ENCODE measurements at regions not wholly inside any gene's neighbourhood (a gene's known extent, or its start where the extent isn't known, plus 50 kb on each side); places are given as distances from the start of the nearest gene placed in this dataset.

- Histone ChIP-seq H3K4me1 (no peaks in the 10 kb centered on the region), H3K27me3 (no peaks in the 10 kb centered on the region), H3K36me3 (ENCODE audit: low read depth, missing control alignments) (no peaks in the 10 kb centered on the region), H3K9me3 (no peaks in the 10 kb centered on the region), H3K27ac (no peak overlapping the region), H3K4me3 (no peak overlapping the region)
- intact Hi-C loops (cut with DNase I; ENCODE audit: low total_unique reads), result no loop called here
- WGBS, 2 donors, result 94 to 96% methylated on average over 4 of the region's 4 CpGs
- DNase-seq, result no peak
- TF ChIP-seq, protein P1, sequence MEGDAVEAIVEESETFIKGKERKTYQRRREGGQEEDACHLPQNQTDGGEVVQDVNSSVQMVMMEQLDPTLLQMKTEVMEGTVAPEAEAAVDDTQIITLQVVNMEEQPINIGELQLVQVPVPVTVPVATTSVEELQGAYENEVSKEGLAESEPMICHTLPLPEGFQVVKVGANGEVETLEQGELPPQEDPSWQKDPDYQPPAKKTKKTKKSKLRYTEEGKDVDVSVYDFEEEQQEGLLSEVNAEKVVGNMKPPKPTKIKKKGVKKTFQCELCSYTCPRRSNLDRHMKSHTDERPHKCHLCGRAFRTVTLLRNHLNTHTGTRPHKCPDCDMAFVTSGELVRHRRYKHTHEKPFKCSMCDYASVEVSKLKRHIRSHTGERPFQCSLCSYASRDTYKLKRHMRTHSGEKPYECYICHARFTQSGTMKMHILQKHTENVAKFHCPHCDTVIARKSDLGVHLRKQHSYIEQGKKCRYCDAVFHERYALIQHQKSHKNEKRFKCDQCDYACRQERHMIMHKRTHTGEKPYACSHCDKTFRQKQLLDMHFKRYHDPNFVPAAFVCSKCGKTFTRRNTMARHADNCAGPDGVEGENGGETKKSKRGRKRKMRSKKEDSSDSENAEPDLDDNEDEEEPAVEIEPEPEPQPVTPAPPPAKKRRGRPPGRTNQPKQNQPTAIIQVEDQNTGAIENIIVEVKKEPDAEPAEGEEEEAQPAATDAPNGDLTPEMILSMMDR (IDR thresholded peaks at IDR 0.05), result no peak
- no peak for TF ChIP-seq POLR2A (IDR thresholded peaks at IDR 0.05)
Measured at GRCh38 chr11:80104191-80104590, 663.4 kb upstream of the TENM4 start.

- intact Hi-C loops (cut with DNase I; ENCODE audit: low total_unique reads), result no loop called here
- WGBS, 2 donors, result 82 to 84% methylated on average over 4 of the region's 4 CpGs
Measured at GRCh38 chr11:80103142-80103859, 662.5 kb upstream of the TENM4 start.

DNA sequence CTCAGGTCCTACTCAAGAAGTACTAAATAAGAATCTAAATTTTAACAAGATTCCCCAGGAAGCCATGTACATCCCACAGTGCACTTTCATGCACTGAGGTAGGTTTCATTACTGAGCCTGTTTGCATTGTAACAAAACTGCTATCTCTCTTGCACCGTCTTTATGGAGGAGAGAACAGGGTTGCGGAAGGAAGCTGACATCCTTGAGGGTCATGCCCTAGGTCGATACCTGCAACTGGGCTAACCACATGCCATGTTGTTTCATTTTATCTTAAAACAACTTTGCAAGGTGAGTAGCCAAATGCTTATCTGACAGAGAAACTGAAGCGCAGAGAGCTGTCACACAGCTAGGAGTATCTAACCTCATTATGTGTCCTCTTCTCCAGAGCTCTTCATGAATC is 656.3 kb upstream of the TENM4 start:
- intact Hi-C loops (cut with DNase I; ENCODE audit: low total_unique reads), result no loop called here

More at GRCh38 chr11:80103142-80103859, 662.5 kb upstream of the TENM4 start:
- H3K4me1 ChIP-seq, result no peaks in the 10 kb centered on the region
- H3K27ac ChIP-seq, result no peak overlapping the region
- no peaks in the 10 kb centered on the region for H3K27me3 ChIP-seq
- H3K9me3 ChIP-seq, result no peaks in the 10 kb centered on the region
- no peak overlapping the region for H3K4me3 ChIP-seq
- no peak for DNase-seq
- TF ChIP-seq, protein P1 (IDR thresholded peaks at IDR 0.05), result no peak
- TF ChIP-seq POLR2A (IDR thresholded peaks at IDR 0.05), result no peak
- no peaks in the 10 kb centered on the region for H3K36me3 ChIP-seq (ENCODE audit: low read depth, missing control alignments)

DNA sequence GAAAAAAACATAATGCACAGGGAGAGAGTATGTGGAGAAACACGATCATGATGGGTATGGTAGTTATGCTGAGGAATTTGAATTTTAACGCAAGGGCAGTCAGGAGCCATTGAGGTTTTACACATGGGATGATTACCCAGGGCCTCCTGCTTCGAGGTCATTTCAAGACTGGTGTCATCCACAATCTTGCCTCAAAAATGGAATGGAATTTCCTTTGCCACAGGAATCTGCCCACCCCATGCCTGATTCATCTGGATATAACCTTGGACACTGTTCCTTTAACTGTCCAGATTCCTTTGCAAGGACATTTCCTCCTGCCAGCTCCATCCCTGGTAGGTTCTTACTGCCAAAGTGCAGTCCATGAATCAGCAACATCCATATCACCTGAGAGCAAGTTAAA is 655.9 kb upstream of the TENM4 start:
- no peaks in the 10 kb centered on the region for H3K4me1 ChIP-seq
- no peak for DNase-seq
- intact Hi-C loops (cut with DNase I; ENCODE audit: low total_unique reads), result no loop called here

More for the DNA sequence above, 656.3 kb upstream of the TENM4 start:
- no peaks in the 10 kb centered on the region for H3K27me3 ChIP-seq
- no peaks in the 10 kb centered on the region for H3K9me3 ChIP-seq
- H3K4me1 ChIP-seq, result no peaks in the 10 kb centered on the region
- TF ChIP-seq, protein P1 (IDR thresholded peaks at IDR 0.05), result no peak
- TF ChIP-seq POLR2A (IDR thresholded peaks at IDR 0.05), result no peak
- H3K27ac ChIP-seq, result no peak overlapping the region
- no peak overlapping the region for H3K4me3 ChIP-seq
- 64 to 96% methylated on average over 4 of the region's 4 CpGs for WGBS, 2 donors
- H3K36me3 ChIP-seq (ENCODE audit: low read depth, missing control alignments), result no peaks in the 10 kb centered on the region
- no peak for DNase-seq

More for the DNA sequence above, 655.9 kb upstream of the TENM4 start:
- TF ChIP-seq, protein P1 (IDR thresholded peaks at IDR 0.05), result no peak
- no peak for TF ChIP-seq POLR2A (IDR thresholded peaks at IDR 0.05)
- Histone ChIP-seq H3K4me3 (no peak overlapping the region), H3K27ac (no peak overlapping the region), H3K36me3 (ENCODE audit: low read depth, missing control alignments) (no peaks in the 10 kb centered on the region), H3K9me3 (no peaks in the 10 kb centered on the region), H3K27me3 (no peaks in the 10 kb centered on the region)
- WGBS, 2 donors, result 64 to 67% methylated on average over 3 of the region's 3 CpGs
